Ishikawa (cell line): ENCODE measurements at regions not wholly inside any gene's neighbourhood (a gene's known extent, or its start where the extent isn't known, plus 50 kb on each side); places are given as distances from the start of the nearest gene placed in this dataset.

ENCODE experiments used
- YY1 ChIP-seq: IDR thresholded peaks from 2 replicates; pipeline ENCODE4 v1.6.1; 2012; ENCODE audit warnings: low read depth
- TF ChIP-seq, protein P1 (sequence below): IDR thresholded peaks from 2 replicates; pipeline ENCODE4 v1.6.1; 2012

DNA sequence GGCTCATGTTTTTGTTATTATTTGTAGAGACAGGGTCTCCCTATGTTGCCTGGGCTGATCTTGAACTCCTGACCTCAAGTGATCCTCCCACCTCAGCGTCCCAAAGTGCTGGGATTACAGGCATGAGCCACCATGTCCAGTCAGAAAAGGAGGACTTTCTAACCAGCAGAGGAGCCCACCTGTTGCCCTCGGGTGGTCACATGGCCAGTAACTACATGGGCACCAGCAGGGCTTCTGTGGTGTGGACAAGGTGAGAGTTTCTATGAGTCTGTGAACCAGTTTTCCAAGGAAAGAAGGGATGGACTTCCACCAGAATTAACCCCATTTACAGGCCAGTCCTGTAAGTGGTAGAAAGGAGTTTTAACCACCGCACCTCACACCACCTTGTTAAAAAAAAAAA lies 125.4 kb downstream of the RIN2 start:
- TF ChIP-seq, protein P1, sequence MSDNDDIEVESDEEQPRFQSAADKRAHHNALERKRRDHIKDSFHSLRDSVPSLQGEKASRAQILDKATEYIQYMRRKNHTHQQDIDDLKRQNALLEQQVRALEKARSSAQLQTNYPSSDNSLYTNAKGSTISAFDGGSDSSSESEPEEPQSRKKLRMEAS, result no peak
- TF ChIP-seq YY1, result no peak
